Spleen (tissue), 11 donors: ENCODE measurements at regions not wholly inside any gene's neighbourhood (a gene's known extent, or its start where the extent isn't known, plus 50 kb on each side); places are given as distances from the start of the nearest gene placed in this dataset.

ENCODE experiments used
- DNase-seq: peaks from one replicate; pipeline ENCODE4 v3.0.0-alpha.2; 2020
- H3K27ac ChIP-seq, 8 donors: fragments of 200-600 bp; sonication (generic) in 7 of 8; 1 replicate in 4 of 8; 2 replicates in 4 of 8; pipeline versions ENCODE4 v1.5.0 to v1.8.0; 2016 to 2021; ENCODE audit warnings: inconsistent platforms in 4 of 8, mild to moderate bottlenecking in 4 of 8, moderate library complexity in 1 of 8
- H3K27me3 ChIP-seq, 7 donors: fragments of 200-600 bp; sonication (generic) in 6 of 7; replicated peaks in 1 of 7; 1 replicate in 4 of 7; 2 replicates in 3 of 7; pipeline versions ENCODE4 v1.5.0 to v1.8.0; 2016 to 2021; ENCODE audit warnings: inconsistent platforms in 3 of 7, mild to moderate bottlenecking in 1 of 7
- H3K36me3 ChIP-seq, 6 donors: fragments of 200-600 bp; sonication (generic) in 5 of 6; 1 replicate in 4 of 6; 2 replicates in 2 of 6; pipeline versions ENCODE4 v1.5.0 to v1.8.0; 2016 to 2021; ENCODE audit warnings: inconsistent platforms in 2 of 6
- H3K4me1 ChIP-seq, 6 donors: fragments of 200-600 bp; sonication (generic) in 5 of 6; 1 replicate in 3 of 6; 2 replicates in 3 of 6; pipeline versions ENCODE4 v1.5.0 to v1.8.0; 2016 to 2021; ENCODE audit warnings: inconsistent platforms in 3 of 6
- H3K4me3 ChIP-seq, 8 donors: fragments of 200-600 bp; sonication (generic) in 7 of 8; 1 replicate in 4 of 8; 2 replicates in 4 of 8; pipeline versions ENCODE4 v1.5.0 to v1.8.0; 2016 to 2021; ENCODE audit warnings: inconsistent platforms in 4 of 8, mild to moderate bottlenecking in 4 of 8, moderate library complexity in 2 of 8
- H3K9me3 ChIP-seq, 8 donors: fragments of 200-600 bp; sonication (generic) in 7 of 8; 1 replicate in 4 of 8; 2 replicates in 4 of 8; pipeline versions ENCODE4 v1.5.0 to v1.8.0; 2016 to 2021; ENCODE audit warnings: inconsistent platforms in 4 of 8
- POLR2A ChIP-seq, 3 donors: fragments of 450-650 bp; IDR thresholded peaks; one replicate each; pipeline ENCODE4 v1.5.1; 2017; ENCODE audit warnings: antibody characterized with exemption in 3 of 3, mild to moderate bottlenecking in 1 of 3
- POLR2AphosphoS5 ChIP-seq, 3 donors: sonication (generic); formaldehyde crosslinking; IDR thresholded peaks; one replicate each; pipeline ENCODE4 v1.5.1; 2017; ENCODE audit warnings: antibody characterized with exemption in 3 of 3
- WGBS, 5 donors: extraction: QIAGEN DNeasy Blood & Tissue Kit in 3 of 5; methylation state at CpG; one replicate each; pipeline versions ENCODE4 v1.1.5 to v1.1.7; 2013 to 2018; 5-methylcytosine and 5-hydroxymethylcytosine counted together
- intact Hi-C: fragments of 100-400 bp; cut with DNase I; formaldehyde crosslinking; loops from one replicate; pipeline ENCODE4 v1.15.0; 2023; ENCODE audit warnings: low total_unique reads
- TF ChIP-seq, protein P1 (sequence below), 11 experiments: fragments of 200-600 bp in 7 of 11; fragments of 450-650 bp in 4 of 11; sonication (generic) in 4 of 11; IDR thresholded peaks in 8 of 11; conservative IDR thresholded peaks in 3 of 11; 1 replicate in 7 of 11; 2 replicates in 4 of 11; pipeline versions ENCODE4 v1.4.0 to v1.8.0; 2016 to 2021; ENCODE audit warnings: antibody characterized with exemption in 11 of 11, inconsistent platforms in 4 of 11, mild to moderate bottlenecking in 1 of 11
- donor health status: healthy with polysubstance abuse.
- donor health status: DM: no; HTN: no; CAD: no; lungs with moderate emphysema.
- donor health status: DM: no; HTN: no; CAD: no.
- donor health status: Bipolar disorder and iron deficiency.
- donor health status: healthy.
- donor health status: DM: no; HTN: no; CAD: no.
- donor health status: DM: yes; HTN: yes; CAD: no.

DNA sequence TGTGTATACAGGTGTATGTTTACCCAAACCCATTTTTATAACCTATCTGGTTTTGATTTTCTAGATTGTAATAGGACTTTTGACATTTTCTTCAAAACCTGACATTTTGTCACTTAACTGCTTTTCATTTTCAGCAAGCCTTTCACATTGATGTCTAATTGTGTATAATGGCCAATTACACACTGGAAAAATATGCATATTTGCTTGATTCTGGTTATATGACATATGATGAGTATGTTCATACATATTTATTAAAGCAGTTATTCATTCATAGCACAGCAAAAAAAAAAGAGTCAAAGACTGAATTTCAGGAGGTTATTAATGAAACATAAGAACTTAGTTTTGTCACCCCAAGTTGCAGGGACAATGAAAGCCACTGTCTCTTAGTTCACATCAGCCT is 307.7 kb upstream of the TNP1 start:
- TF ChIP-seq POLR2AphosphoS5 (IDR thresholded peaks at IDR 0.05) (no peak), POLR2A (IDR thresholded peaks at IDR 0.05) (no peak)
- TF ChIP-seq, protein P1, sequence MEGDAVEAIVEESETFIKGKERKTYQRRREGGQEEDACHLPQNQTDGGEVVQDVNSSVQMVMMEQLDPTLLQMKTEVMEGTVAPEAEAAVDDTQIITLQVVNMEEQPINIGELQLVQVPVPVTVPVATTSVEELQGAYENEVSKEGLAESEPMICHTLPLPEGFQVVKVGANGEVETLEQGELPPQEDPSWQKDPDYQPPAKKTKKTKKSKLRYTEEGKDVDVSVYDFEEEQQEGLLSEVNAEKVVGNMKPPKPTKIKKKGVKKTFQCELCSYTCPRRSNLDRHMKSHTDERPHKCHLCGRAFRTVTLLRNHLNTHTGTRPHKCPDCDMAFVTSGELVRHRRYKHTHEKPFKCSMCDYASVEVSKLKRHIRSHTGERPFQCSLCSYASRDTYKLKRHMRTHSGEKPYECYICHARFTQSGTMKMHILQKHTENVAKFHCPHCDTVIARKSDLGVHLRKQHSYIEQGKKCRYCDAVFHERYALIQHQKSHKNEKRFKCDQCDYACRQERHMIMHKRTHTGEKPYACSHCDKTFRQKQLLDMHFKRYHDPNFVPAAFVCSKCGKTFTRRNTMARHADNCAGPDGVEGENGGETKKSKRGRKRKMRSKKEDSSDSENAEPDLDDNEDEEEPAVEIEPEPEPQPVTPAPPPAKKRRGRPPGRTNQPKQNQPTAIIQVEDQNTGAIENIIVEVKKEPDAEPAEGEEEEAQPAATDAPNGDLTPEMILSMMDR (IDR thresholded peaks at IDR 0.05 in 8 of 11, conservative IDR thresholded peaks at IDR 0.05 in 3 of 11) = no peak
- H3K27me3 ChIP-seq = peaks cover 0 to 12% (median 0%) of the 10 kb centered on the region in 7 donors
- DNase-seq = no peak
- H3K4me1 ChIP-seq = no peaks in the 10 kb centered on the region
- peaks cover 0 to 6% (median 0%) of the 10 kb centered on the region in 8 donors for H3K9me3 ChIP-seq
- intact Hi-C loops = loop anchor here (10.0 kb wide), 1 partner anchor 473 kb away; the partner anchor contains the start of gene IGFBP5
- no peaks in the 10 kb centered on the region for H3K36me3 ChIP-seq
- H3K4me3 ChIP-seq = no peak overlapping the region
- H3K27ac ChIP-seq = no peak overlapping the region

DNA sequence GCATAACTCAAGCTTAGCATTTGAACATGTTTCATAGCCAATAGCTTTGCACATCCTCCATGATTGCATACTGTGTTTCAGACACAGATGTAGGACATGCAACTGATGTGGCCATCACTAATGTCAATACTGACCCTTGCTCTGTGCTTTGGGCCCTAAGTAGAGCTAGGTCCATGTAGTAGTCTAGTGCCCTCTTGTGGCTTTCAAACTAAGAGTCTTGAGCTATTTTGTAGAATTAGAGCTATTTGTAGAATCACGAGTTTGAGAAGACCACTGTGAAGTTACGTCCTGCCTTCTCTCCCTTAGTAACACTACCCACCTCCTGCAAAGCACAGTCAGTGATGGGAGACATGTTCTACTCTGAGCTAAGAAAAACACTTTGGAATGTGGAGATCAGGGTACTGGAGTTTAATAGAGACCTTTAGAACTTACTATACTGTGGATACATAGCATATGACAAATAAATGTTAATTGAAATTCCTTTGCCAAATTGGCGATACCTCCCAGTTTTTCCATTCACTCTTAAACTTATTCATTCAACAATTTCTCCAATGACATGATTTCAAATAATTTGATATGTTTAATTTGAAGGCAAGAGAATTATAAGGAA is 306.5 kb upstream of the TNP1 start:
- peaks cover 3 to 6% (median 4%) of the 10 kb centered on the region in 6 donors for H3K4me1 ChIP-seq
- no peak overlapping the region for H3K4me3 ChIP-seq
- intact Hi-C loops = loop anchor here (10.0 kb wide), 1 partner anchor 472 kb away; the partner anchor contains the start of gene IGFBP5
- H3K27ac ChIP-seq = no peak overlapping the region
- H3K27me3 ChIP-seq = peaks cover 0 to 21% (median 0%) of the 10 kb centered on the region in 7 donors
- 55 to 70% (median 58%) methylated on average over 3 of the region's 3 CpGs for WGBS, 5 donors
- DNase-seq = no peak
- TF ChIP-seq, protein P1 (IDR thresholded peaks at IDR 0.05 in 8 of 11, conservative IDR thresholded peaks at IDR 0.05 in 3 of 11) = peak in 6 of 11 experiments; percentile 15 to 34 (median 24)
- no peak for TF ChIP-seq POLR2AphosphoS5 (IDR thresholded peaks at IDR 0.05)
- H3K36me3 ChIP-seq = no peaks in the 10 kb centered on the region
- peaks cover 0 to 6% (median 0%) of the 10 kb centered on the region in 8 donors for H3K9me3 ChIP-seq

DNA sequence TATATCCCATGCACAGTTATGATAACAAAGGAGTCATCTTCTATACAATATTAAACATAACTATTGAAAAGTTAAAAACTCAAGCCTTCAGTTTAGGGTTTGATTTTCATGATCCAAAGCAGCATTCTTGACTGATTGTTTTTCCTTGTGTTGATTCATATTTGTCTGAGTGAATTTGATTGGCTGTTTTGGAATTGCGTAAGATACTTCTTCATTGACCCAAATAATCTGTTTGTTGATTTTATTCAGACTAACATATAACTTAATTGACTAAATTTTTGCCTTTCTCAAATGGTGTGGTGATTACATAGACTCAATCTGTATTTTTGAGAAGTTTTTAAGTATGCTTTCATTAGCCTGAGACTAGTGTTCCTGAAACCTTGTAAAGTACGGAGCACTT is 305.7 kb upstream of the TNP1 start:
- TF ChIP-seq POLR2A (IDR thresholded peaks at IDR 0.05) (no peak), POLR2AphosphoS5 (IDR thresholded peaks at IDR 0.05) (no peak)
- TF ChIP-seq, protein P1 (IDR thresholded peaks at IDR 0.05 in 8 of 11, conservative IDR thresholded peaks at IDR 0.05 in 3 of 11) = no peak
- 90 to 97% (median 94%) methylated on average over 2 of the region's 2 CpGs for WGBS, 5 donors
- Histone ChIP-seq H3K4me3 (no peak overlapping the region), H3K9me3 (peaks cover 0 to 4% (median 0%) of the 10 kb centered on the region in 8 donors), H3K27me3 (peaks cover 0 to 29% (median 0%) of the 10 kb centered on the region in 7 donors), H3K4me1 (peaks cover 3 to 10% (median 8%) of the 10 kb centered on the region in 6 donors), H3K27ac (no peak overlapping the region), H3K36me3 (no peaks in the 10 kb centered on the region)
- intact Hi-C loops = loop anchor here (10.0 kb wide), 1 partner anchor 471 kb away; the partner anchor contains the start of gene IGFBP5
- no peak for DNase-seq

DNA sequence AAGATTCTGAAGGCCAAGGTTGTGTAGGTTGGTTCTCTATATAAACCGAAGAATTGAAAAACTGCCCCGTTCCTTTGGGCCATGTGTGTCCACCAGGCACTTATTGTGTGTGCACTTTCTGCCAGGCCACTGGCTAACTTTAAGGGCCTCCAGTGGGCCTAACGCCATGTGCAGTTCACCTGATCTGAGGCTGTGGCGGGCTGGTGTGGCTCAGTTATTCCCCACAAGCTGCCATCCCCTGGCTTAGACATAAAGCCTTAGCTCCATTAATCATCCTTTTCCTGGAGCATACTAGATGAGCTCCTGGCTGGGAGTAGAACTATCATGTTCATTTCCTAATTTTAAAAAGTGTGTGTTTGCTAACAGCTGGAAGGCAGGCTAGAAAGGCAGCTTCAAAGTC is 304.1 kb upstream of the TNP1 start:
- TF ChIP-seq POLR2A (IDR thresholded peaks at IDR 0.05) (no peak), POLR2AphosphoS5 (IDR thresholded peaks at IDR 0.05) (no peak)
- TF ChIP-seq, protein P1 (IDR thresholded peaks at IDR 0.05 in 8 of 11, conservative IDR thresholded peaks at IDR 0.05 in 3 of 11) = no peak
- no peak overlapping the region for H3K4me3 ChIP-seq
- no peaks in the 10 kb centered on the region for H3K9me3 ChIP-seq
- peaks cover 0 to 34% (median 0%) of the 10 kb centered on the region in 7 donors for H3K27me3 ChIP-seq
- no peak for DNase-seq
- 89 to 96% (median 94%) methylated on average over 4 of the region's 4 CpGs for WGBS, 5 donors
- H3K36me3 ChIP-seq = no peaks in the 10 kb centered on the region
- intact Hi-C loops = loop anchor here (10.0 kb wide), 1 partner anchor 469 kb away; the partner anchor contains the start of gene IGFBP5
- no peak overlapping the region for H3K27ac ChIP-seq
- H3K4me1 ChIP-seq = peaks cover 3 to 10% (median 8%) of the 10 kb centered on the region in 6 donors
